DMS 273 (cell line): ENCODE measurements at regions not wholly inside any gene's neighbourhood (a gene's known extent, or its start where the extent isn't known, plus 50 kb on each side); places are given as distances from the start of the nearest gene placed in this dataset.

Experiments
- DNase-seq: peaks from one replicate; lab custom pipeline; 2025; ENCODE audit not compliant: unreplicated experiment; lab: John Stamatoyannopoulos, UW

- no peak for DNase-seq
These were observed 187.3 kb upstream of the LHX5 start for GRCh38 chr12:113659015-113659414.

- DNase-seq, result peak; percentile 4
These were observed 186.5 kb upstream of the LHX5 start for GRCh38 chr12:113658006-113658655.

DNA sequence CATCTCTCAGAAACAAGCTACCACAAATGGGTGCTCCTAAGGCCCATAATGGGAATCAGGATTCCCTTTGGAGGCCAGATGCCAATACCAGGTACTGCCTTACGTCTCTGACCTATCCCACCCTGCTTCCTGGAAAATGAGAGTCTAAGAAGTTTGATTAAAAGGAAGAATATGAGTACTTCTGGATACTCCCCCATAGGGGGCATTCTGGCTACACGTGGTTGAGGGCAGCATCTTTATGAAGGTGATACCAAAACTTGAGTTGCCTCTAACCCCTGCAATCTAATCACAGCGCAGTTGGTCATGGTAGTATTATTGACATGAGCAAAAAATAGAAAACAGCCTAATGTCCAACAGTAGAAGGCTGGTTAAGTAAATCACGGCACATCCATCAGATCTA lies 184.2 kb upstream of the LHX5 start:
- DNase-seq, result no peak

DNA sequence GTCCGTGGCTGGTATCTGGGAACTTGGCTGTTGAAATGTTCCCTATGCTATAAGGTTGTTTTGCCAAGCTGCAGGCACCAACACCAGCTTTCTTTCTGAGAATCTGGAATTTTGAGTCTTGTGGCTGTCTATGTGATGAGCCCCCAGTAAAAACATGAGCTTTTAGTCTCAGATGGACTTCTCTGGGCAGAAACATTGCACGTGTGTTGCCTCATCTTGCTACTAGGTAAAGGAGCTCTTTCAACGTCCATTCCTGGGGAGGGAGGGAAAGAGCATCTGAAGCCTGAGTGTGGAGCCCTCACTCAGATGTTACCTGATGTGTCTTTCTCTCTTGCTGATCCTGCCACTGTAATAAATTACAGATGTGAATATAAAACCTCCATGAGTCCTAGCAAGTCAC lies 183.8 kb upstream of the LHX5 start:
- DNase-seq, result no peak

GRCh38 chr12:113651662-113652061 lies 180.0 kb upstream of the LHX5 start:
- DNase-seq, result no peak

- no peak for DNase-seq
These were observed 178.8 kb upstream of the LHX5 start for GRCh38 chr12:113650476-113650875.

- DNase-seq, result no peak
These were observed 177.7 kb upstream of the LHX5 start for GRCh38 chr12:113649256-113649830.

GRCh38 chr12:113647048-113647447 lies 175.4 kb upstream of the LHX5 start:
- DNase-seq, result peak; percentile 49

- no peak for DNase-seq
These were observed 173.9 kb upstream of the LHX5 start for GRCh38 chr12:113645603-113646002.

- DNase-seq, result no peak
These were observed 173.5 kb upstream of the LHX5 start for GRCh38 chr12:113645183-113645582.

- DNase-seq, result no peak
These were observed 171.7 kb upstream of the LHX5 start for GRCh38 chr12:113643177-113643974.

DNA sequence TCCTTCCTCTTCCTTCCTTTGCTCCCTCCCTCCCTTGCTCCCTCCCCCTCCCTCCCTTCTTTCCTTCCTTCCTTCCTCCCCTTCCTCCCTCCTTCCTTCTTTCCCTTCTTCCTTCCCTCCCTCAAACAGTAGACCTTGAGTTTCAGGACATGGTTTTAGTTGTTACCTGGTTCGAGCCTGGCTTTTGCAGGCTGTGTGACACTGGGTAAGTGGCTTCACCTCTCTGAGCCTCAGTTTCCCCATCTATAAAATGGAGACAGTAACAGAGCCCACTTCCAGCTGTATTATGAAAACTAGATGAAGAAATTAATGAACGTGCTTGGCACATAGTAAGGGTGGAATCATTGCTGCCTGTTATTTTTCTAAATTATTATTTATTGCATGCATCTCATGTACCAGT lies 171.0 kb upstream of the LHX5 start:
- no peak for DNase-seq

DNA sequence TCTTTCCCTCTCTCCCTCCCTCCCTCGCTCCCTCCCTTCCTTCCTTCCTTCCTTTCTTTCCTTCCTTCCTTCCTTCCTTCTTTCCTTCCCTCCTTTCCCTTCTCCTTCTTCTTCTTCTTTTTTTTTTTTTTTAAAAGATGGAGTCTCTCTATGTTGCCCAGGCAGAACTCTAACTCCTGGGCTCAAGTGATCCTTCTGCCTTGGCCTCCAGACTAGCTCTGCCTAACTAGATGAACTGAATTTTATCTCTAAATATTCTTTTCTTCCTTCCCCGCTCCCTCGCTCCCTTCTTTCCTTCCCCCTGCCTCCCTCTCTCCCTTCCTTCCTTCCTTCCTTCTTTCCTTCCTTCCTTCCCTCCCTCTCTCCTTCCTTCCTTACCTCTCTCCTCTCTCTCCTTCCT lies 170.5 kb upstream of the LHX5 start:
- DNase-seq, result no peak

- DNase-seq, result no peak
These were observed 169.9 kb upstream of the LHX5 start for GRCh38 chr12:113641426-113642030.

DNA sequence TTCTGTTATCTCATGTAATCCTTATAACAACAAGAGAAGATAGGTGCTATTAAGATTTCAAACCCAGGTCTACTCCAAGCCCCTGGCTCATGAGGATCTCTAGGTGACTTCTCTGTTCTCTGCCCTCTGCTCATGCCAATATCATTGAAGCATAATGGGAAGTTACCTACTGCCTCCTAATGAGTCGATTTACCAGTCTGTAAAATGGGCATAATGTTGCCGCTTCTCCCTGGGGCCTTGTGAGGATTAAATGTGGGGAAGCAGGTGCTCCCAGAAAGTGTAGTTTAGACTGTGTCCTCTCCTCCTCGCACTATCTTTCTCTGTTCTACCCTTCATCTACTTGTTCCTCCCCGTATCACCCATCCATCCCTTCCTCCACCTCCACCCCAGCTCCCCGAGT lies 169.2 kb upstream of the LHX5 start:
- no peak for DNase-seq

- no peak for DNase-seq
These were observed 167.8 kb upstream of the LHX5 start for GRCh38 chr12:113639474-113639873.

- DNase-seq, result no peak
These were observed 166.7 kb upstream of the LHX5 start for GRCh38 chr12:113638460-113638775.

DNA sequence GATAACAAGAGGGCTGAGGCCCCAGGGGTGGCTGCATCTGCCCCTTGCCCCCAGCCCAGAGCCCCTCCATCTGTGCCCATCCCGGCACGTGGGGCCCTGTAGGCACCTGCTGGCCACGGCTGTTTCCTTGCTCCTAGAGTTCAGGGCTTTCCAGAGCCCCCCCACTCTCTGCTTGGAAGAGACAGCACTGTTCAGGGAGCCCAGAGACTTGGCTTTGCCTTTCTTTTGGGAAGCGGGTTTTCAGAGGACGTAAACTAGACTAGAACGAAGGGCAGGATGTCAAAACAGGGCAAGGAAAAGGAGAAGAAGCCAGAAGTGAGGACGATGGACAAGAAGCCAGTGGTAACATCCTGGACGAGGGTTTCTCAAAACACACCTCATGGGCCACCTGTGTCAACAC lies 163.3 kb upstream of the LHX5 start:
- DNase-seq, result no peak

DNA sequence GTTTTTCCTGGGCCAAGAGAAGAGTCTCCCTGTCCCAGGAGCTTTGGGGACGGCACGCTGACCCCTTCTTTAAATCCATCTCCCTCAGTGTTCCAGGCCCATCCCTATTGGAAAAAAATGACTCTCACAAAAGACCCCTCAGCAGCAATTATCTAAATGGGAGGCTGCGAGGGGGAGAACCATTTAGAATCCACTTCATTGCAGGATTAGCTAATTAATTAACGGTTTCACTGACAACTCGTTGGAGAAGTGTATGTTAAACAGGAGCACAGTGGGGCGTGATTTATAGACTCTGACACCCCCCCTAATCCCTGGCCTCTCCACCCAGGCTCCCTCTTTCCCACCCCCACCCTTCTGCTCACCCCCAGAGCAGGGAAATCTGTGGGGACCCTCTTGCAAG lies 162.8 kb upstream of the LHX5 start:
- DNase-seq, result no peak

DNA sequence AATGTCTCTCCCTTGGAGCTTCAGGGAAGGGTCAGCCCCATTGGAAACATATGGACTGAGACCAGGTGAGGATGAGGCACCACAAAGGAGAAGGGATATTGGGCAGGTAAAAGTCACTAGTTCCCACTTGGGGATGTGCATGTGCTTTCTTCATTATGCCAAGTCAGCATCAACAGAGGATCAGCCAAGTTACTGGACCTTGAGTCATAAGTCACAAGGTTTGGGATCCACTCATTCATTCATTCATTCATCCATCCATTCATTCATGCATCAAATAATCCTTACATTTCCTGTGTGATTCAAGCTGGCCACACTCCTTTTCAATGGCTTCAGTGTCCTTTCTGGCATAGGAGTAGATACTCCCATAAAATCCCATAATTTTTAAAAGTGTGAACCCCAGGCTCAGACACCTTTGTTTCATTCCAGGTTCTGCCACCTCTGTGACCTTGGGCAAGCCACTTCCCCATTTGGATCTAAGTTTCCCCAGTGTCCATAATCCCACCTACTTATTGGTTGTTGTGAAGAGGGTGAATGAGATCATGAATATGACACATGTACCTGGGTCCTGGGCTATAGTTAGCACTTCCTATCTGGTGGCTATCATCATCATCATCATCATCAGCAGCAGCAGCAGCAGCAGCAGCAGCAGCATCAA lies 162.1 kb upstream of the LHX5 start:
- no peak for DNase-seq

GRCh38 chr12:113630625-113631024 lies 159.0 kb upstream of the LHX5 start:
- DNase-seq, result no peak

- no peak for DNase-seq
These were observed 153.8 kb upstream of the LHX5 start for GRCh38 chr12:113625499-113625898.
